HG02610 (cell line): ENCODE measurements at regions not wholly inside any gene's neighbourhood (a gene's known extent, or its start where the extent isn't known, plus 50 kb on each side); places are given as distances from the start of the nearest gene placed in this dataset.

ENCODE experiments used
- ATAC-seq: cut with Tn5 transposase; IDR thresholded peaks from one replicate; pipeline ENCODE4 v1.9.1; 2021; ENCODE audit warnings: mild to moderate bottlenecking, moderate library complexity; ENCODE audit not compliant: unreplicated experiment

GRCh38 chr1:239268941-239269340 is 117.4 kb upstream of the CHRM3 start:
- ATAC-seq = no peak

- ATAC-seq = no peak
Observed at GRCh38 chr1:239268007-239268406, 118.4 kb upstream of the CHRM3 start.

- no peak for ATAC-seq
Observed at GRCh38 chr1:239263801-239264200, 122.6 kb upstream of the CHRM3 start.

GRCh38 chr1:239262538-239262937 is 123.8 kb upstream of the CHRM3 start:
- no peak for ATAC-seq

- no peak for ATAC-seq
Observed at GRCh38 chr1:239261521-239261920, 124.8 kb upstream of the CHRM3 start.

GRCh38 chr1:239260842-239261241 is 125.5 kb upstream of the CHRM3 start:
- ATAC-seq = no peak

GRCh38 chr1:239255628-239256160 is 130.7 kb upstream of the CHRM3 start:
- no peak for ATAC-seq

GRCh38 chr1:239254999-239255398 is 131.4 kb upstream of the CHRM3 start:
- ATAC-seq = no peak

- ATAC-seq = no peak
Observed at GRCh38 chr1:239253032-239253431, 133.3 kb upstream of the CHRM3 start.

GRCh38 chr1:239250353-239251035 is 135.9 kb upstream of the CHRM3 start:
- no peak for ATAC-seq

GRCh38 chr1:239247285-239247684 is 139.1 kb upstream of the CHRM3 start:
- no peak for ATAC-seq

GRCh38 chr1:239244084-239244483 is 142.3 kb upstream of the CHRM3 start:
- no peak for ATAC-seq

- no peak for ATAC-seq
Observed at GRCh38 chr1:239243006-239243405, 143.4 kb upstream of the CHRM3 start.

- ATAC-seq = no peak
Observed at GRCh38 chr1:239242404-239242803, 144.0 kb upstream of the CHRM3 start.

GRCh38 chr1:239240736-239241135 is 145.6 kb upstream of the CHRM3 start:
- no peak for ATAC-seq

GRCh38 chr1:239239529-239239928 is 146.8 kb upstream of the CHRM3 start:
- no peak for ATAC-seq

GRCh38 chr1:239237912-239238311 is 148.5 kb upstream of the CHRM3 start:
- no peak for ATAC-seq

- no peak for ATAC-seq
Observed at GRCh38 chr1:239233626-239234025, 152.7 kb upstream of the CHRM3 start.

GRCh38 chr1:239232921-239233320 is 153.4 kb upstream of the CHRM3 start:
- no peak for ATAC-seq

- ATAC-seq = no peak
Observed at GRCh38 chr1:239228451-239228850, 157.9 kb upstream of the CHRM3 start.

- ATAC-seq = no peak
Observed at GRCh38 chr1:239225396-239225795, 161.0 kb upstream of the CHRM3 start.

GRCh38 chr1:239224100-239224499 is 162.3 kb upstream of the CHRM3 start:
- no peak for ATAC-seq

- no peak for ATAC-seq
Observed at GRCh38 chr1:239222999-239223398, 163.4 kb upstream of the CHRM3 start.
